GM19468 (cell line): ENCODE measurements at regions not wholly inside any gene's neighbourhood (a gene's known extent, or its start where the extent isn't known, plus 50 kb on each side); places are given as distances from the start of the nearest gene placed in this dataset.

Experiments used
- ATAC-seq: cut with Tn5 transposase; IDR thresholded peaks from one replicate; pipeline ENCODE4 v1.9.1; 2021; ENCODE audit warnings: mild to moderate bottlenecking, moderate library complexity, moderate number of reproducible peaks; ENCODE audit not compliant: unreplicated experiment; ENCODE audit errors: extremely low read depth

DNA sequence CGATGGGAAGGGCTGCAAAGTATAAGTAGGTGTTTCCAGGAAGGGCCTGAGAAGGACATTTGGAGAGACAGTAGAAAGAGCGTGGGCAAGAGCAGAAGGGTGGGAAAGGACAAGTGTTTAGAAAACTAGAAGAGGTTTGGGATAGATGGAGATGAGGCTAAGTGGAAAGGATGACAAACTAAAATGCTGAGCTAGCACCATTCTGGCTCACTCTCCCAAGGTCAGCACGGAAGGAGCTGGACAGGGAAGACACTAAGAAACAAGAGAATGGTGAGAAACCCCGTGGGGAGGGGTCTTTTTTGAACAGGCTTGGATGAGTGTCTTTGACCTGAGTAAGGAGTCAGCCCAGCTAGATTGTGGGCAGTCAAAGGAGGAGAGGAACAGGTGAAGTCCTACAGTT is 286.0 kb downstream of the CDK5RAP2 start:
- ATAC-seq: no peak

DNA sequence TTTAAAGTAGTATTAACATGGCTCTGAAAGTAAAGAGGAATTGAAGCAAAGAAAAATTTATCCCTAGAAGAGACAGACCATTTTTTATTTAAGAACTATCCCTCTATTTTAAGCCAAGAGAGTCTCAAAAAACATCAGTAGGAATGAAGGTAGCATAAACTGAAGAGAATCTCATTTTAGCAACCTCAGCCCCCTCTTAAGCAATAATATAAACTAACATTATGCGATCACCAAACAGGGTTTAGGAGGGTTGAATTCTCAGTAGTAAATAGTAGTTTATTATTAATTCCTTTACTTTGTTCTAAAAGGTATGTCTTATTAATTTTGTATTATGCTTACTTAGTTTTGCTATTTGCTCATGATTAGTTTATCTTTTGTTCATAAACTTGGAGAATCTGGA is 287.4 kb downstream of the CDK5RAP2 start:
- ATAC-seq: no peak

DNA sequence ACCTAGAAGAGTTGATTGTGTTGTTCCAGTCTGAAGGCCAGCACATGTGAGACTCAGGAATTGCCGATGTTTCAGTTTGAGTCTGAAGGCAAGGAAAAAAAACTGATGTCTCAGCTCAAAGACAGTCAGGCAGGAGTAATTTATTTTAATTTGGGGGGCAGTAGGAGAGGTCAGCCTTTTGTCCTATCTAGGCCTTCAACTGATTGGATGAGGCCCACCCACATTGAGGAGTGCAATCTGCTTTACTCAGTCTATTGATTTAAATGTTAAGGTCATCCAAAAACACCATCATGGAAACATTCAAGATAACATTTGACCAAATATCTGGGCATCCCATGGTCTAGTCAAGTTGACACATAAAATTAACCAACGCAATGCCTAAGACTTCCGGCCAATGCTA is 288.9 kb downstream of the CDK5RAP2 start:
- no peak for ATAC-seq

DNA sequence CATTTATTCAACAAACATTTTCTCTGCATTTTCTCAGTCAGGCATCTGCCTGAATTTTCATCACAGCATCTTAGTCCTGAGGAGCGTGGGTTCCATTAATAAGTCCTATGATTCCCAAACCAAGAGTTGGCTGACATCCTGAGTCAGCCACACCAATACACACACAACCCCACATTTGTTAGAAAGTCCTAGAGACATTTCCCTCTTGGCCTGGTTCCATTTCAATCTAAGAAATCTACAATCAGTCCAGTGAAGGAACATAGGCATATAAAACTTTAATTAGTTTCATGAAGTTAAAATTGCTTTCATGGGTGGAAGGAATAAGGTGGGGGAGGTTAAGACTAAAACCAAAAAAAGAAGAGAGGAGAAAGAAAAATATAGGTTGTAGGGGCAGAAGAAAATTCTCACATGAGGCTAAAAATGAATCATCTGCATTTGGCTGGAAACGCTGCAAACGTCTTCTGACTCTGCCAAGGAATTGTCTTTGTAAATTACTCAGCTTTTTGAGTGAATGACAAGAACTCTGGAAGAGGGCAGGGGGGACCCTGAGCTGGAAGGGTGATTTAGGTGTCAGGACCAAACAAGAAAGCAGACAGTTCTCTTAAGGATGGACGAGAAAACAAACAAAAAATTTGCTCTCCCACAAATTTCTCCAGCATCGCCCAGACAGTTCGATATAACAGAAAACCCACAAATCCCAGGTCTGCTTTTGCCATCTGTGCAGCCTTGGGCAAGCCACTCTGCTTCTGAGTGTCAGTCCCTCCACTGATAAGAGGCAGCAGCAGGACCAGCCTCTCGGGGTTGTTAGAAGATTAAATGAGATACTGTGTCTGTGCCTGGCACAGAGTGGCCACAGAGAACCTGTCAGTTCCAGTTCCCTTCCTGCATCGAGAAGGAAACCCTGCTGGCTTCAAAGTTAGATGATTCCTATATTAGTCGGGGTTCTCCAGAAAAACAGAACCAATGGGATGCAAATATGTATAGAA is 289.7 kb downstream of the CDK5RAP2 start:
- no peak for ATAC-seq

- ATAC-seq: no peak
These were observed 290.9 kb downstream of the CDK5RAP2 start for GRCh38 chr9:120289098-120289497.

DNA sequence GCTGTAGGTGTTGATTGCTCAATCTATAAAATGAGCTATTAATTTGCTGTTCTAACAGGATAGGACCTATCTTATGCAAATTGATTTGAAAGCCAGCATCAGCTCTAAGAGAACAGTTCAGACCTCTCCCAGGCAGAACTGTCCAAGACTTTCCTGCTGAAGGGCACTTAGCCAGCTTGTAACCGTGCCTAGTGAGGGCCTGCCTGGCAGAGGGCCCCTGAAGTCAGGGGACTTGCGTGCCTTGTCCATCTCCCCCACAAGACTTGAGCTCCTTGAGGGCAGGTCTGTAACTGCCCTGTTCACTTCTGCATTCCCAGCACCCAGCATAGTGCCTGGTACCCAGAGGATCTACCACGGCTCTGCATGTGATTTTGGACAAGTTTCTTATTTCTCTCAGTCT is 293.4 kb downstream of the CDK5RAP2 start:
- no peak for ATAC-seq

DNA sequence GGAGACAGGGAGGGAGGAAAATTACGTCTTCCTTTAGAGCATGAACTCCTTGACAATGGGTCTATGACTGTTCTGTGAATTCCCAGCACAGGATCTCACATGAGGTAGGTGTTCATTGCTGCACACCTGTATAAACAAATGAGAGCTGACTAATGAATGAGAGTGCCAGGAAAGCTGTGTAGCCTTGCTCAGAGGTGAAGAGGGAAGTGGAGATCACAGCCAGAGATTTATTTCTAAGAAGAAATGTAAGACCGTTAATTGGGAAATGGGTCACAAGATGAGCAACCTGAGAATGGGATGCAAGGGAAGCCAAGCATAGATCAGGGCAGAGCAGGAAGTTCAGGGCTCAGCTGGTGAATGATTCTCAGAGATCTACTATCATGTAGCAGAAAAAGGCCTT is 295.1 kb downstream of the CDK5RAP2 start:
- ATAC-seq: no peak

GRCh38 chr9:120281665-120282064 is 298.3 kb downstream of the CDK5RAP2 start:
- no peak for ATAC-seq

- ATAC-seq: no peak
These were observed 312.0 kb downstream of the CDK5RAP2 start for GRCh38 chr9:120267929-120268328.

DNA sequence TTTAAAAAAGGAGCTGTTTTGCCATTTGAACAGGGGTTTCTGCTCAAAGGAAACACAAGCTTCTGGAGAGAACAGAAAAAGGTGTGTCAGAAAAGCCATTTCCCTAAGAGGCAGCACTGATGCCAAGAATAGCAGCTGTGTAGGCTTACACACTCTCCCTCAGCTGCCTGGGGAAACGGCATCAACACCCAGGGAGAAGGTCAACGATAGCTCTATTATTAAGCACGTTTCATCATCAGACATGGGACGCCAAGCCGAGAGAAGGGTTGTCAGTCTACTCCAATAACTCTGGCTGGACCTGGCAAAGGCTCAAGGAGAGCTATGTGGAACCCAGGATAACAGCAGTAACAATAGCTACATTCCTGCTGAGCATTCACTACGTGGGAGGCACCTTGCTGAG is 314.2 kb downstream of the CDK5RAP2 start:
- ATAC-seq: no peak

GRCh38 chr9:120264528-120264927 is 315.4 kb downstream of the CDK5RAP2 start:
- no peak for ATAC-seq

- ATAC-seq: no peak
These were observed 316.1 kb downstream of the CDK5RAP2 start for GRCh38 chr9:120263836-120264235.

DNA sequence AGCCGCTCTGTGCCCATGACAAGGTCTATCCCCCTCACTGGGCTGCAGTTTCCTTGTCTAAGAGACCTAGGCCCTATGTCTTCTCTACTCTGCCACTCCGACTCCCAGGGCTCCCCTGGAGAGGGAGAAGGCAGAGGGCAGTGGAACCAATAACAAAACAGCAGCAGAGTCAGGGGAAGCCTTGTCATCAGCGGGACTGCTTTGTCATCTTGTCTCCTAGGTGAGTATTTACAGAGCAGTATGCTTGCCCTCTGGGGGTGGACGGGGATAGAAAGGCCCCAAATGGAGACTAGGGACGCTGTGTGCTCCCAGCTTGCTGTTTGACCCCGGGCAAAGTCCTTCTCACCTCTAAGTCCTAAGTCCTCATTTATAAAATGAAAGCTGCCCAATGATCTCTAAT is 318.5 kb downstream of the CDK5RAP2 start:
- ATAC-seq: no peak

DNA sequence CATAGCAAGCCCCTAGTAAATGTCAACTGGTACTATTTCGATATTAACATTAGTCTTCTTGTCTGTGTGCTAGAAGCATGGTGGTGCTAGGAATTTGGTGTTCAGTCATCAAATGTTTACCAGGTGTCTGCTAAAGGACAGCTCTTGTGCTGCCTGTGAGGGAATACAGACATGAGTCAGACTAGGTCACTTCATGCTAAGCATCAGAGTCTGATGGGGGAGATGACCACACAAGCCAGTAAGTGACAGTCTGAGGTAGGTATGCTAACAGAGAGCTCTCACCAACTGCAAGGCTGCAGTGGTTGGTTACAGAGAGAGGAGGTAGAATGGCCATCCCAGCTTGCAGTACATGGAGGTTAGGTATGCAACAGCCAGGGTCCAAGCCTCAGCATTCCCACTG is 320.9 kb downstream of the CDK5RAP2 start:
- no peak for ATAC-seq

GRCh38 chr9:120258096-120258495 is 321.9 kb downstream of the CDK5RAP2 start:
- ATAC-seq: no peak

- no peak for ATAC-seq
These were observed 322.5 kb downstream of the CDK5RAP2 start for GRCh38 chr9:120257483-120257882.

- no peak for ATAC-seq
These were observed 323.8 kb downstream of the CDK5RAP2 start for GRCh38 chr9:120256146-120256545.

DNA sequence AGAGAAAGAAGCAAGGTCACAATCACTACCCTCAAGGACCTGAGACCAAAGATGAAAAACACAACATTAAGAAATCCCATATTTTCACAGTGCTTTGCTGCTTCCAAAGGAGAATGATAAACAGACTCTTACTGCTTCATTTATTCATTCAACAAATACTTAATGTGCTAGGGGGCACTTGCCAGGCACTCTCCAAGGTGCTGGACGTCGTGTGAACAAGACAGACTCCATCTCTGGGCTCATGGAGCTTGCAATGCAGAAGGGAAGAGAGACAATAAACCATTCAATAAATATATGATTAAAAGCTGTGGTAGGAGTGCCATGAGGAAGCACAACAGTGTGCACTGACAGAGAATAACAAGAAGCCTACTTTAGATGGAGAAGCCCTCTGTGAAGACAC is 327.7 kb downstream of the CDK5RAP2 start:
- ATAC-seq: no peak

DNA sequence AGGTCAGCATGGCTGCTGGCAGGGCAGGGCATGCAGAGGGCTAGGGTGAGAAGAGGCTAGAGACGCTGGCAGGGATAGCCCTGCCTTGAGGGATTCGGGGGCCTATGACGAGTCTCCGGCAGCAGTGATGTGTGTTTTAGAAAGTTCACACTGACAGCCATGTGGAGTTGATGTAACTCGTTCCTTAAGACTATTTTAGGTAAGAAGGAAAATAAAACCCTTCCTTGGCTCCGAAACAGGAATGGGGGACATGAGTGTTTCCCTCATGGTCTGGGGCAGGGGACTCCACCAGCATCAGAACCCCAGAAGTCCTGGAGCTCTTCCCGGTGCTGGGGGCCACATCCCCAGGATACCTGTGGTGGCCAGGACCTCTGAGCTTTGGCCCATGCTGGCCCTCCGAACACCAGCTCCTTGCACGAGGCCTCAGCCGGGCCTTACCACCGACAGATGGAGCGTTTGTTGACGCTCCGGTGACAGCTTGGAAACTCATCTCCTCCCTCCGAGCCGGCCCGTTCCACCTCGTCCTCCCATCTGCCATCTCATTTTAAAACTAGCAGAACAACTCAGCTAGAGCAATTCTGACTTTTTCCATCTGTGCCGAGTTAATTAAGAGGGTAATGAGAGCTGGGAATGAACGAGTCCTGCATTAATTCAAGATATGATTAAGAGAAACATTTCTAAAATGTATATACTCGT is 337.7 kb downstream of the CDK5RAP2 start:
- no peak for ATAC-seq

GRCh38 chr9:120236596-120236995 is 343.4 kb downstream of the CDK5RAP2 start:
- no peak for ATAC-seq

DNA sequence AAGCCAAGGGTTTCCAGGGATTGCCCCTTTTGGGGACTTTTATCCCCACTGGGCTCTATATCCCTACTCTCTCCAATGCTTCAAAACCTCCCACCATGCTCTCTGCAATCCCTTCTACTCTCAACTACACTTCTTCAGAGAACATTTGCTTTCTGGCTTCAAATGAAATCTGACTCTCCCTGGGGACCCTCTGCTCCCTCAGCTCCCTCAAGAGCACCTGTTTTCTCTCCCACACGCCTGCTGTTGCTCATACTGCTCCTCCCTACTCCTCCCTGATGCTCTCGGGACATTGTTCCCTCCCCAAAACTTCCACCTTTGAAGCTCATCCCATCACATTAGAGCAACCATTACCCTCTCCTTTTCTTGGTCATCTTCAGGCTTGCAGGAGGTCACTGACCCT is 344.9 kb downstream of the CDK5RAP2 start:
- ATAC-seq: no peak
